Ascending aorta (tissue), 2 donors: ENCODE measurements at regions not wholly inside any gene's neighbourhood (a gene's known extent, or its start where the extent isn't known, plus 50 kb on each side); places are given as distances from the start of the nearest gene placed in this dataset.
"Not testable (repeated sequence)": the region's sequence is repeated elsewhere in the genome, so short reads cannot be mapped to it uniquely, and the experiment has no call there.

Experiments
- DNase-seq, 2 donors: peaks; one replicate each; pipeline ENCODE4 v3.0.0-alpha.2; 2019; ENCODE audit warnings: low spot score in 2 of 2
- H3K27ac ChIP-seq, 2 donors: fragments of 200-600 bp; sonication (generic); one replicate each; pipeline ENCODE4 v1.5.1; 2016 to 2017; ENCODE audit warnings: mild to moderate bottlenecking in 1 of 2
- H3K27me3 ChIP-seq: fragments of 200-600 bp; sonication (generic); one replicate; pipeline ENCODE4 v1.5.1; 2017
- H3K36me3 ChIP-seq, 2 donors: fragments of 200-600 bp; sonication (generic); one replicate each; pipeline ENCODE4 v1.5.1; 2016
- H3K4me1 ChIP-seq, 2 donors: fragments of 200-600 bp; sonication (generic); one replicate each; pipeline ENCODE4 v1.5.1; 2016 to 2017; ENCODE audit warnings: mild to moderate bottlenecking in 1 of 2
- H3K4me3 ChIP-seq, 2 donors: fragments of 200-600 bp; sonication (generic); one replicate each; pipeline ENCODE4 v1.5.1; 2016 to 2017; ENCODE audit warnings: mild to moderate bottlenecking in 1 of 2
- H3K9me3 ChIP-seq, 2 donors: fragments of 200-600 bp; sonication (generic); one replicate each; pipeline ENCODE4 v1.5.1; 2016
- intact Hi-C: fragments of 100-400 bp; cut with DNase I; formaldehyde crosslinking; loops from one replicate; pipeline ENCODE4 v1.15.1; 2023
- TF ChIP-seq, protein P1 (sequence below), 3 experiments: fragments of 200-600 bp in 2 of 3; fragments of 450-650 bp in 1 of 3; sonication (generic) in 2 of 3; IDR thresholded peaks; one replicate each; pipeline ENCODE4 v1.5.1; 2016 to 2019; ENCODE audit warnings: antibody characterized with exemption in 3 of 3, mild to moderate bottlenecking in 1 of 3, moderate library complexity in 1 of 3

- TF ChIP-seq, protein P1, sequence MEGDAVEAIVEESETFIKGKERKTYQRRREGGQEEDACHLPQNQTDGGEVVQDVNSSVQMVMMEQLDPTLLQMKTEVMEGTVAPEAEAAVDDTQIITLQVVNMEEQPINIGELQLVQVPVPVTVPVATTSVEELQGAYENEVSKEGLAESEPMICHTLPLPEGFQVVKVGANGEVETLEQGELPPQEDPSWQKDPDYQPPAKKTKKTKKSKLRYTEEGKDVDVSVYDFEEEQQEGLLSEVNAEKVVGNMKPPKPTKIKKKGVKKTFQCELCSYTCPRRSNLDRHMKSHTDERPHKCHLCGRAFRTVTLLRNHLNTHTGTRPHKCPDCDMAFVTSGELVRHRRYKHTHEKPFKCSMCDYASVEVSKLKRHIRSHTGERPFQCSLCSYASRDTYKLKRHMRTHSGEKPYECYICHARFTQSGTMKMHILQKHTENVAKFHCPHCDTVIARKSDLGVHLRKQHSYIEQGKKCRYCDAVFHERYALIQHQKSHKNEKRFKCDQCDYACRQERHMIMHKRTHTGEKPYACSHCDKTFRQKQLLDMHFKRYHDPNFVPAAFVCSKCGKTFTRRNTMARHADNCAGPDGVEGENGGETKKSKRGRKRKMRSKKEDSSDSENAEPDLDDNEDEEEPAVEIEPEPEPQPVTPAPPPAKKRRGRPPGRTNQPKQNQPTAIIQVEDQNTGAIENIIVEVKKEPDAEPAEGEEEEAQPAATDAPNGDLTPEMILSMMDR (IDR thresholded peaks at IDR 0.05): no peak
- Histone ChIP-seq H3K4me3 (no peak overlapping the region), H3K4me1 (no peaks in the 10 kb centered on the region), H3K36me3 (no peaks in the 10 kb centered on the region), H3K27me3 (no peaks in the 10 kb centered on the region), H3K27ac (no peak overlapping the region), H3K9me3 (no peaks in the 10 kb centered on the region)
- no peak for DNase-seq
- intact Hi-C loops: no loop called here
Observed at GRCh38 chr5:117733051-117733450, 1158.4 kb upstream of the SEMA6A start.

DNA sequence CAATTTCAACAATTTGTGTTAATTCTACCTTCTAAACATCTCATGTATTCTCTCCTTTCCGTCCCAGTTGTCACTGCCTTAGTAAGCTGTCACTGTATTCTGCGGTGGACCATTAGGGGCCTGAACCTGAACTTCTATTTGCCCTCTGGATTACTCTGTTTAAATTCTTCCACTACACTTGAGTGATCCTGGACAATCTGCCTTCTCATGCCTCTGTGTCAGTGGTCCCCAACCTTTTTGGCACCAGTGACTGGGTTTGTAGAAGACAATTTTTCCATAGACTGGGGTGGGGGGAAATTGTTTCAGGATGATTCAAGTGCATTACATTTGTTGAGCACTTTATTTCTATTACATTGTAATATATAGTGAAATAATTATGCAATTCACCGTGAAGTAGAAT lies 1157.6 kb upstream of the SEMA6A start:
- no peak overlapping the region for H3K27ac ChIP-seq
- no peaks in the 10 kb centered on the region for H3K9me3 ChIP-seq
- intact Hi-C loops: no loop called here
- H3K27me3 ChIP-seq: no peaks in the 10 kb centered on the region
- TF ChIP-seq, protein P1 (IDR thresholded peaks at IDR 0.05): no peak
- no peaks in the 10 kb centered on the region for H3K36me3 ChIP-seq
- H3K4me1 ChIP-seq: no peaks in the 10 kb centered on the region
- H3K4me3 ChIP-seq: no peak overlapping the region
- DNase-seq: no peak

DNA sequence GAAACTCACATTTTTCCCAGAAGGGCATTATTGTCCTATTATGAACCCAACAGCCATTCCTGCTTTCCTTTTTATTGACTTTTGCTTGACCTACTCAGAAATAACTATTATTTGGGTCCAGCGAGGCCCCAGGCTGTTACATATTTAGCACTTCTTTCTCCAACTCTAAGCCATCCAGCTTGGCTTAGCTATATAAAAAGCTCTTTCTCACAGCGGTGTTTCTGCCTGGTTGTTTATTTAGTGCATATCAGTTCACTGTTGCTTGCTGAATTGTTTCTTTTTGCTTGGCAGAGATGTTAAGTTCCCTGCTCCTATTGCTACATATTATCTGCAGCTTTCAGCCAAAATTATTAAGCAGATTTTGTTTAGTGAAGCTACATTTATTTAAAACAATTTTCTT lies 1156.8 kb upstream of the SEMA6A start:
- Histone ChIP-seq H3K27ac (no peak overlapping the region), H3K9me3 (no peaks in the 10 kb centered on the region), H3K27me3 (no peaks in the 10 kb centered on the region), H3K4me1 (no peaks in the 10 kb centered on the region), H3K4me3 (no peak overlapping the region), H3K36me3 (no peaks in the 10 kb centered on the region)
- intact Hi-C loops: no loop called here
- TF ChIP-seq, protein P1 (IDR thresholded peaks at IDR 0.05): no peak
- no peak for DNase-seq

GRCh38 chr5:117720784-117721183 lies 1146.2 kb upstream of the SEMA6A start:
- H3K36me3 ChIP-seq, H3K27me3 ChIP-seq, intact Hi-C loops, DNase-seq, H3K4me3 ChIP-seq, H3K4me1 ChIP-seq, H3K9me3 ChIP-seq, H3K27ac ChIP-seq: not testable (repeated sequence)

DNA sequence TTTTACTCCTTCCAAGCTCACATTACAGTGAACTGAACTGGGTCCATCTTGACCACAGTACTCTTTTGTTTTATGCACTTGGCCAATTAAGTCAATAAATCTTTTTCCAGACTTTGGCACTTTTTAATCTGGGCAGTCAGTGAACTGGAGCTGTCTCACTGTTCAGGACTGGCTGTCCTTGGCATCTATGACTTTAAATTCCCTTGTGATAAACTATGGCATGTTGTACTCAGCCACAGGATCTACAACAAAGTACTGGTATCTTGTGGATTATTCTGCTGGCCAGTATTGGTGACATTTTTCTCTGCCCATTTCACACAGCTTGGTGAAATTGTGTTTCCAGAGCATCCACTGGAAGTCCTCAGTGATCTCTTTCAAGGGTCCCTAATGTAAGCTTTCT lies 1144.8 kb upstream of the SEMA6A start:
- TF ChIP-seq, protein P1 (IDR thresholded peaks at IDR 0.05): no peak

DNA sequence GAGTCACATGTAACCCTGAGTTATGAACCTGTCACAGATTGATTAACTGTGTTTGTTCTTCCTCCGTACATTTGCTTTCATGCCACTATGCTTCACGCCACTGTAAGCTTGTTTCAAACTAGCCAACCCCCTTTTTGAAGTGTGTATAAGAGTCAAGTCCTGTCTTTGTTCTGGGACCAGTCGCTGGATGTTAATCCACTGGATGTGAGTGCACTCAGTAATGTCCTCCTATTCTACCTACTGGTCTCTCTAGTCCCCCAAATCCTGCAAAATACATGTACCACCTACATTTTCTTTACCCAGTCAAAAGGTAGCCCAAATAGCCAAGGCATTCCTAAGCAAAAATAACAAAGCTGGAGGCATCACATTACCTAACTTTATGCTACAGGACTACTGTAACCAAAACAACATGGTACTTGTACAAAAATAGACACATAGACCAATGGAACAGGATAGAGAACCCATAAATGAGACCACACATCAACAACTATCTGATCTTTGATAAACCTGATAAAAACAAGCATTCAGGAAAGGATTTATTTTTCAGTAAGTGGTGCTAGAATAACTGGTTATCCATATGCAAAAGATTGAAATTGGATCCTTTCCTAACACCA lies 1139.1 kb upstream of the SEMA6A start:
- TF ChIP-seq, protein P1 (IDR thresholded peaks at IDR 0.05): no peak
- H3K4me3 ChIP-seq: no peak overlapping the region
- no peaks in the 10 kb centered on the region for H3K27me3 ChIP-seq
- H3K36me3 ChIP-seq: no peaks in the 10 kb centered on the region
- intact Hi-C loops: no loop called here
- no peak overlapping the region for H3K27ac ChIP-seq
- H3K9me3 ChIP-seq: peaks cover 0 to 13% of the 10 kb centered on the region in 2 donors
- no peak for DNase-seq
- H3K4me1 ChIP-seq: no peaks in the 10 kb centered on the region

More for the DNA sequence above, 1144.8 kb upstream of the SEMA6A start:
- intact Hi-C loops: no loop called here
- no peak for DNase-seq
- H3K9me3 ChIP-seq: no peaks in the 10 kb centered on the region
- H3K27me3 ChIP-seq: no peaks in the 10 kb centered on the region
- no peak overlapping the region for H3K4me3 ChIP-seq
- no peaks in the 10 kb centered on the region for H3K4me1 ChIP-seq
- no peak overlapping the region for H3K27ac ChIP-seq
- no peaks in the 10 kb centered on the region for H3K36me3 ChIP-seq
